ENCODE measurements at regions not wholly inside any gene's neighbourhood (a gene's known extent, or its start where the extent isn't known, plus 50 kb on each side); places are given as distances from the start of the nearest gene placed in this dataset.

DNA sequence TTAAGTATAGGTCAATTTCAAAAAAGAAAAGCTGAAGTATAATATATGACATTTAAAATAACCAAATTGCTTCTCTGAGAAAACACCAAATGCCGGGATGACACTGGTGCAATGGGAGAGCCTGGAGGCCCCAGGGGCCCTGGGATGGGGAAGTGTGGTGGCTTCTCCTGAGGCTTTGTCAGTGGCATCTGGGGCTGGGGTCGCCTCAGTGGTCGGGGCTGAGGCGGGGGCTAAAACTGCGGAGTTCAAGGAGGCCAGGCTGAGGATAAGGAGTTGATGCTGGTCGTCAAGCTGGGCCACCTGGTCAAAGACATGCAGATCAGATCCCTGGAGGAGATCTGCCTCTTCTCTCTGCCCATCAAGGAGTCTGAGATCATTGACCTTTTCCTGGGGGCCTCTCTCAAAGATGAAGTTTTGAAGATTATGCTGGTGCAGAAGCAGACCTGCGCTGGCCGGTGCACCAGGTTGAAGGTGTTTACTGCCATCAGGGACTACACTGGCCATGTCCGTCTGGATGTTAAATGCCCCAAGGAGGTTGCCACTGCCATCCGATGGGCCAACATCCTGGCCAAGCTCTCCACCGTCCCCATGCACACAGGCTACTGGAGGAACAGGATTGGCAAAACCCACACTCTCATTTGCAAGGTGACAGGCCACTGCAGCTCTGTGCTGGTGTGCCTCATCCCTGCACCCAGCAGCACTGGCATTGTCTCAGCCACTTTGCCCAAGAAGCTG is 660.1 kb upstream of the CCDC179 start:
- TF ChIP-seq, protein P1, sequence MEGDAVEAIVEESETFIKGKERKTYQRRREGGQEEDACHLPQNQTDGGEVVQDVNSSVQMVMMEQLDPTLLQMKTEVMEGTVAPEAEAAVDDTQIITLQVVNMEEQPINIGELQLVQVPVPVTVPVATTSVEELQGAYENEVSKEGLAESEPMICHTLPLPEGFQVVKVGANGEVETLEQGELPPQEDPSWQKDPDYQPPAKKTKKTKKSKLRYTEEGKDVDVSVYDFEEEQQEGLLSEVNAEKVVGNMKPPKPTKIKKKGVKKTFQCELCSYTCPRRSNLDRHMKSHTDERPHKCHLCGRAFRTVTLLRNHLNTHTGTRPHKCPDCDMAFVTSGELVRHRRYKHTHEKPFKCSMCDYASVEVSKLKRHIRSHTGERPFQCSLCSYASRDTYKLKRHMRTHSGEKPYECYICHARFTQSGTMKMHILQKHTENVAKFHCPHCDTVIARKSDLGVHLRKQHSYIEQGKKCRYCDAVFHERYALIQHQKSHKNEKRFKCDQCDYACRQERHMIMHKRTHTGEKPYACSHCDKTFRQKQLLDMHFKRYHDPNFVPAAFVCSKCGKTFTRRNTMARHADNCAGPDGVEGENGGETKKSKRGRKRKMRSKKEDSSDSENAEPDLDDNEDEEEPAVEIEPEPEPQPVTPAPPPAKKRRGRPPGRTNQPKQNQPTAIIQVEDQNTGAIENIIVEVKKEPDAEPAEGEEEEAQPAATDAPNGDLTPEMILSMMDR (optimal IDR thresholded peaks at IDR 0.05 in 1 of 3, IDR thresholded peaks at IDR 0.05 in 1 of 3, conservative IDR thresholded peaks at IDR 0.05 in 1 of 3; ENCODE audit: extremely low read depth in 1 of 3, insufficient read depth in 2 of 3, low read length in 3 of 3): no peak
- no peak for TF ChIP-seq EZH2 (IDR thresholded peaks at IDR 0.05; ENCODE audit: low read length)
